DND-41 (cell line): ENCODE measurements at regions not wholly inside any gene's neighbourhood (a gene's known extent, or its start where the extent isn't known, plus 50 kb on each side); places are given as distances from the start of the nearest gene placed in this dataset.
"Not testable (repeated sequence)": the region's sequence is repeated elsewhere in the genome, so short reads cannot be mapped to it uniquely, and the experiment has no call there.

Experiments used
- ATAC-seq: fragments of 200-7000 bp; cut with Tn5 transposase; 3 replicates; pipeline ENCODE4 v1.9.1; 2021; ENCODE audit warnings: low read depth; ENCODE audit not compliant: insufficient read depth
- DNase-seq: peaks from one replicate; pipeline ENCODE4 v3.0.0-alpha.2; 2020
- H2AFZ ChIP-seq: 2 replicates; pipeline ENCODE4 v1.6.0; 2012; ENCODE audit warnings: low read depth, low read length
- H3K27ac ChIP-seq: 2 replicates; pipeline ENCODE4 v1.5.1; 2012; ENCODE audit warnings: low read length, inconsistent platforms
- H3K27me3 ChIP-seq: fragments of 200-600 bp; sonication (generic); 2 replicates; pipeline ENCODE4 v1.6.0; 2012; ENCODE audit warnings: low read length, mild to moderate bottlenecking, inconsistent platforms; ENCODE audit not compliant: insufficient read depth, poor library complexity
- H3K36me3 ChIP-seq: 2 replicates; pipeline ENCODE4 v1.5.1; 2012; ENCODE audit warnings: low read length, inconsistent platforms; ENCODE audit not compliant: insufficient read depth
- H3K4me1 ChIP-seq: 2 replicates; pipeline ENCODE4 v1.5.1; 2012; ENCODE audit warnings: mild to moderate bottlenecking, low read length; ENCODE audit not compliant: insufficient read depth
- H3K4me2 ChIP-seq: 2 replicates; pipeline ENCODE4 v1.6.0; 2012; ENCODE audit warnings: mild to moderate bottlenecking, moderate library complexity, low read length, inconsistent platforms; ENCODE audit not compliant: insufficient read depth
- H3K4me3 ChIP-seq, 2 experiments: fragments of 200-600 bp in 1 of 2; shearing (Covaris generic) in 1 of 2; 2 replicates each; pipeline ENCODE4 v1.5.1; 2012 to 2016; ENCODE audit warnings: inconsistent platforms in 2 of 2, low read length in 2 of 2, mild to moderate bottlenecking in 2 of 2, low read depth in 1 of 2, moderate library complexity in 1 of 2
- H3K79me2 ChIP-seq: 2 replicates; pipeline ENCODE4 v1.6.0; 2012; ENCODE audit warnings: low read length, inconsistent platforms; ENCODE audit not compliant: insufficient read depth
- H3K9ac ChIP-seq: 2 replicates; pipeline ENCODE4 v1.6.0; 2012; ENCODE audit warnings: low read depth, mild to moderate bottlenecking, inconsistent platforms, low read length, moderate library complexity
- H3K9me3 ChIP-seq: 2 replicates; pipeline ENCODE4 v1.5.1; 2012; ENCODE audit warnings: low read length, moderate library complexity, mild to moderate bottlenecking, inconsistent platforms; ENCODE audit not compliant: insufficient read depth, severe bottlenecking
- H4K20me1 ChIP-seq: 2 replicates; pipeline ENCODE4 v1.6.0; 2012; ENCODE audit warnings: low read length; ENCODE audit not compliant: insufficient read depth
- CTCF ChIP-seq: IDR thresholded peaks from 2 replicates; pipeline ENCODE4 v1.5.1; 2012; ENCODE audit warnings: borderline replicate concordance, low read length, moderate library complexity, mild to moderate bottlenecking; ENCODE audit not compliant: poor library complexity, severe bottlenecking; ENCODE audit errors: extremely low read depth
- EZH2 ChIP-seq: IDR thresholded peaks from 3 replicates; pipeline ENCODE4 v1.6.1; 2012; ENCODE audit warnings: borderline replicate concordance, low read depth, mild to moderate bottlenecking, moderate library complexity, low read length, inconsistent platforms; ENCODE audit not compliant: severe bottlenecking

DNA sequence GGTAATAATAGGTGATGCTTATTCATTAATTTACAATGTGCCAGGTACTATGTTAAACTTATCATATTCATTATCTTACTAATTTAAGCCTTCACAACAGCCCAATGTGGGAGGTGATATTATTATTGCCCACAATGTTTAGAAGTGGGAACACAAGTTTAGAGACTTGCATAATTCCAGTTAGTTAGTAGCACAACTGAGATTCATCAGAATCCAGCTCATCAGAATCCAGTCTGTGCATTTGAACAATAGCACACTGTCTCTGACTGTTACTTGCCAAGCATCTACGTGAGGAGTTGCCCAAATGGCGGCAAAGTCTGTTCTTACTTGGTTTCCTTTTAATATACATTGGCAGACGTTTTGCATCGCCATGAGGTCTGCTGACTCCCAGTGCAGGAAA, 110.9 kb upstream of the BASP1 start:
- Histone ChIP-seq H3K27me3 (no peaks in the 10 kb centered on the region), H3K36me3 (no peaks in the 10 kb centered on the region), H3K9me3 (no peaks in the 10 kb centered on the region), H3K9ac (no peak overlapping the region), H2AFZ (no peak overlapping the region), H3K79me2 (no peaks in the 10 kb centered on the region), H3K4me3 (no peak overlapping the region), H4K20me1 (no peaks in the 10 kb centered on the region), H3K27ac (no peak overlapping the region), H3K4me1 (no peaks in the 10 kb centered on the region), H3K4me2 (no peak overlapping the region)
- DNase-seq (no peak), ATAC-seq (no peak)
- no peak for TF ChIP-seq CTCF
- no peak for TF ChIP-seq EZH2

DNA sequence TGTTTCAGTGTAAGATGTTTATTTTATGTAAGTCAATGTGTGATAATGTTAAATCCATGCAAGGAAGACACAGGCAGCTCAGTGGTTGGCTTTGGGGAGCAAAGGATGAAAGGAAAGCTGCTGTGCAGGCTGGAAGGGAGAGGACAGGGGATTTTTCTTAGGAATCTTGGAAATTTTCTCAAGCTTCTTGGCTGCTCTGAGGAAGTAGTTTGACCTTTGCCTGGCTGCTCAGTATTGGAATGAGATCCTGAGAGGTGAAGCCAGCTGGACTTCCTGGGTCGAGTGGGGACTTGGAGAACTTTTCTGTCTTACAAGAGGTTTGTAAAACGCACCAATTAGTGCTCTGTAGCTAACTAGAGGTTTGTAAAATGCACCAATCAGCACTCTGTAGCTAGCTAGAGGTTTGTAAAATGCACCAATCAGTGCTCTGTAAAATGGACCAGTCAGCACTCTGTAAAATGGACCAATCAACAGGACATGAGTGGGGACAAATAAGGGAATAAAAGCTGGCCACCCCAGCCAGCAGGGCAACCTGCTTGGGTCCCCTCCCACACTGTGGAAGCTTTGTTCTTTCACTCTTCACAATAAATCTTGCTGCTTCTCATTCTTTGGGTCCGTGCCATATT, 105.2 kb upstream of the BASP1 start:
- H3K27ac ChIP-seq, H3K9me3 ChIP-seq, H3K27me3 ChIP-seq, H3K4me2 ChIP-seq, DNase-seq, ATAC-seq, H2AFZ ChIP-seq, H4K20me1 ChIP-seq, H3K4me3 ChIP-seq, H3K4me1 ChIP-seq, H3K79me2 ChIP-seq, H3K36me3 ChIP-seq, H3K9ac ChIP-seq: not testable (repeated sequence)

DNA sequence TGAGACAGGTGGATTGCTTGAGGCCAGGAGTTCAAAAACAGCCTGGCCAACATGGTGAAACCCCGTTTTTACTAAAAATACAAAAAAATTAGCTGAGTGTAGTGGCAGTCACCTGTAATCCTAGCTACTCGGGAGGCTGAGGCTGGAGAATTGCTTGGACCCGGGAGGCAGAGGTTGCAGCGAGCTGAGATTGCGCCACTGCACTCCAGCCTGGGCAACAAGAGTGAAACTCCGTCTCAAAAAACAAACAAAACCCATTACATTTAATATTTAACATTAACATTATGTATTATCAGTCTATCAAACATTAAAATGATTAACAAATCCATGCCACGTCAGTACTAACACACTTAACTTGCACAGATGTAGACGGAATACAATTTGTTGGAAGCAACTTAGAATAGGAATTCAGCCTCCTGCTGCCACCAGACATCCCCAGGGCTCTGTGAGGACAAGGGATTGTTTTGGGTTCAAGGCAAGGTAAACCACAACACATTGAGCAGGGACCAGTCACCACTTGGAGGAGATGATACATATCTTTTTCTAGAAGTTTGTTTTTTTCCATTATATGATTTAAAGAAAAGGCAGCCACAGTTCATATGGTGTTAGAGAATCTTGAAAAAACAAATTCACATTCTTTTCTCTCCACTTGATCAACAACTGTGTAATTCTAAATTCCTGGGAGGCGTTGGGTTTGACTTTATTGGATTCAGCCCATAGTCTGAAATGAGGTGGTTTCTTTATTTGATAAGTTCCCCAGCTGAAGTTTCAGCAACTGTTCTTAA, 104.1 kb upstream of the BASP1 start:
- no peaks in the 10 kb centered on the region for H3K9me3 ChIP-seq
- H2AFZ ChIP-seq: no peak overlapping the region
- no peak for TF ChIP-seq CTCF
- no peak for TF ChIP-seq EZH2
- no peaks in the 10 kb centered on the region for H4K20me1 ChIP-seq
- DNase-seq: no peak
- H3K4me2 ChIP-seq: no peak overlapping the region
- no peaks in the 10 kb centered on the region for H3K27me3 ChIP-seq
- no peak for ATAC-seq
- H3K27ac ChIP-seq: no peak overlapping the region
- H3K36me3 ChIP-seq: no peaks in the 10 kb centered on the region
- H3K4me1 ChIP-seq: no peaks in the 10 kb centered on the region
- H3K4me3 ChIP-seq: no peak overlapping the region
- H3K79me2 ChIP-seq: no peaks in the 10 kb centered on the region
- no peak overlapping the region for H3K9ac ChIP-seq

- H3K9me3 ChIP-seq: no peaks in the 10 kb centered on the region
- H3K27me3 ChIP-seq: no peaks in the 10 kb centered on the region
- no peak overlapping the region for H3K4me2 ChIP-seq
- H4K20me1 ChIP-seq: no peaks in the 10 kb centered on the region
- no peak overlapping the region for H3K27ac ChIP-seq
- H3K36me3 ChIP-seq: no peaks in the 10 kb centered on the region
- H3K4me3 ChIP-seq: no peak overlapping the region
- H3K4me1 ChIP-seq: no peaks in the 10 kb centered on the region
- H3K79me2 ChIP-seq: no peaks in the 10 kb centered on the region
- H2AFZ ChIP-seq: no peak overlapping the region
- no peak overlapping the region for H3K9ac ChIP-seq
- DNase-seq: no peak
- TF ChIP-seq CTCF (no peak), EZH2 (no peak)
- ATAC-seq: no peak
Observed at GRCh38 chr5:17114233-17114632, 103.2 kb upstream of the BASP1 start.
